KOPT-K1 (cell line): ENCODE measurements at regions not wholly inside any gene's neighbourhood (a gene's known extent, or its start where the extent isn't known, plus 50 kb on each side); places are given as distances from the start of the nearest gene placed in this dataset.

Source experiments
- H3K27ac ChIP-seq: fragments of 200-600 bp; sonication (generic); 2 replicates; pipeline ENCODE4 v1.5.1; 2016; ENCODE audit warnings: antibody characterized with exemption, mild to moderate bottlenecking, low read depth, low read length; ENCODE audit not compliant: poor library complexity, severe bottlenecking
- H3K36me3 ChIP-seq: fragments of 200-600 bp; sonication (generic); 2 replicates; pipeline ENCODE4 v1.5.1; 2017; ENCODE audit warnings: antibody characterized with exemption, mild to moderate bottlenecking, low read length, moderate library complexity; ENCODE audit not compliant: insufficient read depth
- H3K9me3 ChIP-seq: fragments of 200-600 bp; sonication (generic); 2 replicates; pipeline ENCODE4 v1.5.1; 2017; ENCODE audit warnings: antibody characterized with exemption, low read length, mild to moderate bottlenecking; ENCODE audit not compliant: insufficient read depth, poor library complexity, severe bottlenecking

DNA sequence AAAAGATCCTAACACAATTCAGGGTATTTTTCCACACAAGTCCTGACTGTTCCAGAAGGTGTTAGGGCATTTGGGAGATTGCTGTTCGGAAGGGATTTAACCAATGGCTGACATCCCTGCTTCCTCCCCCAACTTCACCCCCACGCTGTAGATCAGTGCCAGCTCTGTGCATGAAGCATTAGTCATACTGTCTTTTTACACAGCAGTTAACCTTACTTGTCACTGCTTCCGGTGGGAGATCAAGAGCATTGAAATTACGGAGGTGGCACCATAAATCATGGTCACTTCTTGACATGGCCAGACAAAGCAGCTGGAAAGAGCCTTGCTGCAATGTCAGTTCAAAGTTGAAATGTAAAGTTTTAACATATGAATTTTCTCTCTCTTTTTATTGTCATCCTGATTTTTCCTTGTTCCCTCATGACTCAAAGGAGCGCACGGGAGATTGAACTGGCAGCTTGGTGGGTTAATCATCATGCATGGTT, 70.2 kb downstream of the HRH4 start:
- peaks cover 5% of the 10 kb centered on the region for H3K9me3 ChIP-seq
- no peak overlapping the region for H3K27ac ChIP-seq
- no peaks in the 10 kb centered on the region for H3K36me3 ChIP-seq

DNA sequence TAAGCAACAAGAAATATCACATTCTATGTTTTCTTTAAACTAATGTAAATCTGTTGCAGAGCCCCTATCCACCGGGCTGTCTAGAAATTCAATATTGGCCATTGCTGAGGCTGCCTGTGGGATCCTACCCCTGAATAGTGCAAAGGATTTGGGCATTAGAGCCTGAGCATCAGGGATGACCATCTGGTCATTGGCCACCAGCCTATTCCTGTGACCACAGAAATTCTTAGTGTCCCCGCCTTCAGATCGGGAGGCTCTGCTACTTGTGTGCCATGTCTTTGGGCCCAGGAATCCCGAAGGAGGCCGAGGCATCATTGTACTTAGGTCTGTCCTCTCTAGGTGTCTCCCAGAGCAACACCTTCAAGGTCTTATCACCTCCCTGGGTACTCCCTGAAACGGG, 73.8 kb downstream of the HRH4 start:
- no peaks in the 10 kb centered on the region for H3K36me3 ChIP-seq
- peaks cover 5% of the 10 kb centered on the region for H3K9me3 ChIP-seq
- H3K27ac ChIP-seq = no peak overlapping the region

DNA sequence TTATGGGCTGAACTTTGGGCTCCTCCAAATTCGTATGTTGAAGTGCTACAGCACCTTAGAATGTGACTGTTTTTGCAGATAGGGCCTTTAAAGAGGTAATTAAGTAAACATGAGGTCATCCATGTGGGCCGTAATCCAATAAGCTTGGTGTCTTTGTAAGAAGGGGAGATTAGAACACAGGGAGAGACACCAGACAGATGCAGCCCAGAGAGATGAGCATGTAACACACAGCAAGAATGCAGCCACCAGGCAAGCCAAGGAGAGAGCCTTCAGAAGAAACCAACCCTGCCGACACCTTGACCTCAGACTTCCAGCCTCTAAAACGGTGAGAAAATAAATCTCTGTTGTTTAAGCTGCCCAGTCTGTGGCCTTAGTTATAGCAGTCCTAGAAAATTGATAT, 74.3 kb downstream of the HRH4 start:
- Histone ChIP-seq H3K36me3 (no peaks in the 10 kb centered on the region), H3K9me3 (peaks cover 5% of the 10 kb centered on the region), H3K27ac (no peak overlapping the region)

DNA sequence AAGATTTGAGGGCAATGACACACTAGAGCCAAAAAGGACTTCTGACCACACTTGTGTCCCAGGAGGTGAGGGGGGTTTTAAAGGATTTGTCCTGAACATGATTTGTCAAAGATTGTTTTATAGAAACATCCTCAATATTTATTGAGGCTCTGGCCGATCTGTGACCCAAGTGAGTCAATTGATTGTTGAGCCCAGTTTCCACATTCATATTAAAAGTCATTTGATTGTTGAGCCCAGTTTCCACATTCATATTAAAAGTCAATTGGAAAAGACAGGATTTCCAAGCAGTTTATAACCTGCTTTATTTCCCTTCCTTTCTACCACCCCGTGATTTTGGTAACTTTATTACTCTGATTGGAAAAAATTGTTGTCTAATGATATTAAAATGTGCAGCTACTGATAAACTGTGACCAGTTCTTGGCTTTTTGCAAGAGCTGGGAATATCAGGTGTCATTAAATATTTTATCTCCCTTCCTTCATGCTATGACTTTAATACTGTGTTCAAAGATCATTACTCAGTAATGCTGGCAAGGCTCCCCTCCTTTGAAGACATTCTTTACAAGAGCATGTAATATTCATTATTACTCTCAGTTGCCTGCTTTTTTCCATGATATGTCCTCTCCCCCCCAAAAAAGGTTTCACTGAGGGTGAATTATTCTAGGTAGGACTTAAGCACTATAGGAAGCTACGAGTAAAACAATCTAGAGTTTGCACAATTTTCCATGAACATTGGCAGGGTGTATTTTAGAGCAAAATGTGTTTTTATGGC, 75.3 kb downstream of the HRH4 start:
- Histone ChIP-seq H3K9me3 (peaks cover 5% of the 10 kb centered on the region), H3K36me3 (no peaks in the 10 kb centered on the region), H3K27ac (no peak overlapping the region)

GRCh38 chr18:24536326-24536725, 75.9 kb downstream of the HRH4 start:
- no peaks in the 10 kb centered on the region for H3K36me3 ChIP-seq
- H3K27ac ChIP-seq = no peak overlapping the region
- peaks cover 5% of the 10 kb centered on the region for H3K9me3 ChIP-seq

GRCh38 chr18:24536834-24537233, 76.4 kb downstream of the HRH4 start:
- Histone ChIP-seq H3K27ac (no peak overlapping the region), H3K36me3 (no peaks in the 10 kb centered on the region), H3K9me3 (peaks cover under 1% of the 10 kb centered on the region)

GRCh38 chr18:24538414-24539264, 78.2 kb downstream of the HRH4 start:
- H3K27ac ChIP-seq = no peak overlapping the region
- no peaks in the 10 kb centered on the region for H3K36me3 ChIP-seq
- no peaks in the 10 kb centered on the region for H3K9me3 ChIP-seq

DNA sequence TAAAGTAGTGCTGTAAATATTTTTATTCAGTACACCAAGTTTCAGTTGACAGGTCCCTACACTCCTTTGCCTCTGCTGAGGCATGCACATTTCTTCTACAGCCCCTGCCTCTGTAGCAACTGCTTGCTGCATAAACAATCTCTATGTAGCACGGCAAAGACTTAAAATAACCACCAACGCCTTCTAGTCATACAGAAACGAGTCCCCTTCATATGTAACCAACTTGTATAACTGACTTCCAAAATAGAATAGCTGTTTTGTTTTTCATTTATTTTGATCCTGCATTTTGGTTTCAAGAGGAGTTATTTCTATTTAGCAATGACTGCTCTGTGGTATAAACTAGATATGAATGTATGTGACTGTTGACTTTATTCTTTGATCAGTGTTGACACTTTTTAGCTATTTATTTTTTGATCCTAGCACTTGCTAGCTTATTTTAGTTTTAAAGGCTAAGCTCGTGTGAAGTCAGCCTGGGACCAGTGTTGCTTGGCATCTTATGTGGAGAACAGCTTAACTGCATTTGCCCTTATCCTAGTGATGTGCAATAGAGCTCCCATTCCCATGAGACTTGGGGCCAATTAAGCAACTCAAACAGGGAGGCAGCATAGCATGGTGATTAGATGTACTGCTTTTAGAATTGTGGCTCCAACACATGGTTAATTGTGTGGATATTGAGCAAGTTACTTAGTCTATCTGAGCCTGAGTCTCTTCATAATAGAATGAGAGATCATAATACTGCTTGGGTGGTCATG, 79.6 kb downstream of the HRH4 start:
- no peaks in the 10 kb centered on the region for H3K9me3 ChIP-seq
- H3K36me3 ChIP-seq = no peaks in the 10 kb centered on the region
- H3K27ac ChIP-seq = no peak overlapping the region

GRCh38 chr18:24540896-24541295, 80.5 kb downstream of the HRH4 start:
- H3K27ac ChIP-seq = no peak overlapping the region
- H3K36me3 ChIP-seq = no peaks in the 10 kb centered on the region
- no peaks in the 10 kb centered on the region for H3K9me3 ChIP-seq

GRCh38 chr18:24543086-24543794, 82.8 kb downstream of the HRH4 start:
- Histone ChIP-seq H3K9me3 (no peaks in the 10 kb centered on the region), H3K27ac (no peak overlapping the region), H3K36me3 (no peaks in the 10 kb centered on the region)

GRCh38 chr18:24543795-24544498, 83.5 kb downstream of the HRH4 start:
- Histone ChIP-seq H3K27ac (no peak overlapping the region), H3K36me3 (no peaks in the 10 kb centered on the region), H3K9me3 (no peaks in the 10 kb centered on the region)

GRCh38 chr18:24544949-24545348, 84.5 kb downstream of the HRH4 start:
- H3K9me3 ChIP-seq = no peaks in the 10 kb centered on the region
- H3K36me3 ChIP-seq = no peaks in the 10 kb centered on the region
- no peak overlapping the region for H3K27ac ChIP-seq

DNA sequence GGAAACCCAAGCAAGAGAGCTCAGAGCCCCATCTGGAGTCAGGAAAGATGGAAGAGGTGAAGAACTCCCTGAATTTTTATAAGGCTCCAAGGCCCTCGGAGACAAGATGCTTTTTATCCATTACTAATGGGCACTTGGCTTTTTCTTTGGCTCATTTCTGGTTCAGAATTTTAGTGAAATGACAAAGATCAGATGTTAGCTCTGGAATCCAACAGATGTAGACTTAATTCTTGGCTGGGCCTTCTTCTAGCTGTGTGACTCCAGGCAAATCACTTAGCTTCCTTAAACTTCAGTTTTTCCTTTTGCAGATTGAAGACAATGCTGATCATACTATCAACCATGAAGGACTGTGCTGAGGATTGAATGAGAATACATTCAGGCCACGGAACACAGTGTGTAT, 85.2 kb downstream of the HRH4 start:
- Histone ChIP-seq H3K27ac (no peak overlapping the region), H3K36me3 (no peaks in the 10 kb centered on the region), H3K9me3 (no peaks in the 10 kb centered on the region)

DNA sequence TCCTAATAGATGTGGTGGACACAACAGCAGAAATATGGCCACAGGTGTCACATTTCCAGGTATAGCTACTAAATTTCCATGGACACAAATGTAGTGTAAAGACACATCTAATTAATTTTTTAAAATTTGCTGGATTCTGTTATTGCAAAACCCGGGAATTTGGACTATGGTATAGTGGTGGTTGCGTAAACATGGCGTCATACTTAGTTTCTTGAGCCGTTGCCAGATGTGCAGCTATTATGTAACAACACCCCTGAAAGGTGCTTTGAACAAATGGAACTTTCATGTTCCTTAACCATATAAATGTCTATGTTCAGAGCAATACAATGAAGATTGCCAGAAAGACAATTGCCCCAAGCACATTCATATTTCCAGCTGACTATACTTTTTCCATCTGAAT, 85.9 kb downstream of the HRH4 start:
- H3K36me3 ChIP-seq = no peaks in the 10 kb centered on the region
- H3K9me3 ChIP-seq = no peaks in the 10 kb centered on the region
- H3K27ac ChIP-seq = no peak overlapping the region
